Femur (tissue), 1 donor: ENCODE measurements at regions not wholly inside any gene's neighbourhood (a gene's known extent, or its start where the extent isn't known, plus 50 kb on each side); places are given as distances from the start of the nearest gene placed in this dataset.
A peak's percentile ranks its signal among the peaks of the same experiment; 100 is the strongest.

Experiments used
- DNase-seq: peaks from one replicate; pipeline ENCODE4 v3.0.0-alpha.2; 2017

- no peak for DNase-seq
Observed at GRCh38 chr9:126095546-126096190, 231.0 kb upstream of the MVB12B start.

- no peak for DNase-seq
Observed at GRCh38 chr9:126096340-126096739, 230.3 kb upstream of the MVB12B start.

GRCh38 chr9:126097679-126098078 lies 228.9 kb upstream of the MVB12B start:
- DNase-seq = peak; percentile 24

- DNase-seq = no peak
Observed at GRCh38 chr9:126106404-126106803, 220.2 kb upstream of the MVB12B start.

GRCh38 chr9:126107693-126108092 lies 218.9 kb upstream of the MVB12B start:
- no peak for DNase-seq

- DNase-seq = peak; percentile 25
Observed at GRCh38 chr9:126108240-126108639, 218.4 kb upstream of the MVB12B start.

- no peak for DNase-seq
Observed at GRCh38 chr9:126109575-126109974, 217.1 kb upstream of the MVB12B start.

GRCh38 chr9:126111556-126111955 lies 215.1 kb upstream of the MVB12B start:
- no peak for DNase-seq

- DNase-seq = no peak
Observed at GRCh38 chr9:126112135-126112720, 214.4 kb upstream of the MVB12B start.

- DNase-seq = no peak
Observed at GRCh38 chr9:126113176-126113575, 213.5 kb upstream of the MVB12B start.

GRCh38 chr9:126113756-126114408 lies 212.7 kb upstream of the MVB12B start:
- DNase-seq = no peak

- DNase-seq = no peak
Observed at GRCh38 chr9:126114409-126114760, 212.2 kb upstream of the MVB12B start.

- no peak for DNase-seq
Observed at GRCh38 chr9:126114850-126115460, 211.7 kb upstream of the MVB12B start.

GRCh38 chr9:126116351-126117157 lies 210.1 kb upstream of the MVB12B start:
- DNase-seq = no peak

- DNase-seq = no peak
Observed at GRCh38 chr9:126117158-126117425, 209.5 kb upstream of the MVB12B start.

GRCh38 chr9:126117631-126118030 lies 209.0 kb upstream of the MVB12B start:
- DNase-seq = no peak

- DNase-seq = no peak
Observed at GRCh38 chr9:126119731-126120130, 206.9 kb upstream of the MVB12B start.

- DNase-seq = no peak
Observed at GRCh38 chr9:126122901-126123616, 203.6 kb upstream of the MVB12B start.

- no peak for DNase-seq
Observed at GRCh38 chr9:126123927-126124326, 202.7 kb upstream of the MVB12B start.

- DNase-seq = no peak
Observed at GRCh38 chr9:126125177-126125576, 201.5 kb upstream of the MVB12B start.

- no peak for DNase-seq
Observed at GRCh38 chr9:126125577-126125976, 201.1 kb upstream of the MVB12B start.

- no peak for DNase-seq
Observed at GRCh38 chr9:126125992-126126409, 200.6 kb upstream of the MVB12B start.

- DNase-seq = no peak
Observed at GRCh38 chr9:126126807-126127206, 199.8 kb upstream of the MVB12B start.
